Tibial nerve (tissue), 4 donors: ENCODE measurements at regions not wholly inside any gene's neighbourhood (a gene's known extent, or its start where the extent isn't known, plus 50 kb on each side); places are given as distances from the start of the nearest gene placed in this dataset.

Experiments used
- DNase-seq, 2 donors: peaks; one replicate each; pipeline ENCODE4 v3.0.0-alpha.2; 2019; ENCODE audit warnings: low spot score in 2 of 2
- H3K27ac ChIP-seq, 4 donors: fragments of 200-600 bp; sonication (generic) in 3 of 4; one replicate each; pipeline ENCODE4 v1.5.1; 2017 to 2019; ENCODE audit warnings: mild to moderate bottlenecking in 1 of 4
- H3K27me3 ChIP-seq, 2 donors: fragments of 200-600 bp; sonication (generic) in 1 of 2; one replicate each; pipeline versions ENCODE4 v1.5.1 to v1.6.0; 2017 to 2019
- H3K36me3 ChIP-seq, 3 donors: fragments of 200-600 bp; sonication (generic); one replicate each; pipeline ENCODE4 v1.5.1; 2018 to 2019
- H3K4me1 ChIP-seq, 4 donors: fragments of 200-600 bp; sonication (generic) in 3 of 4; one replicate each; pipeline ENCODE4 v1.5.1; 2017 to 2019
- H3K4me3 ChIP-seq, 4 donors: fragments of 200-600 bp; sonication (generic) in 3 of 4; one replicate each; pipeline ENCODE4 v1.5.1; 2017 to 2019; ENCODE audit warnings: mild to moderate bottlenecking in 1 of 4, moderate library complexity in 1 of 4
- H3K9me3 ChIP-seq, 4 donors: fragments of 200-600 bp; sonication (generic) in 3 of 4; one replicate each; pipeline ENCODE4 v1.5.1; 2017 to 2019
- CTCF ChIP-seq, 5 experiments: fragments of 200-600 bp in 3 of 5; fragments of 450-650 bp in 2 of 5; sonication (generic) in 3 of 5; IDR thresholded peaks; one replicate each; pipeline ENCODE4 v1.5.1; 2016 to 2019; ENCODE audit warnings: antibody characterized with exemption in 5 of 5, mild to moderate bottlenecking in 3 of 5, moderate library complexity in 2 of 5
- EP300 ChIP-seq, 2 donors: sonication (generic); formaldehyde crosslinking; IDR thresholded peaks; one replicate each; pipeline ENCODE4 v1.6.1; 2017; ENCODE audit warnings: antibody characterized with exemption in 2 of 2, mild to moderate bottlenecking in 1 of 2
- POLR2A ChIP-seq, 2 donors: fragments of 450-650 bp; IDR thresholded peaks; one replicate each; pipeline ENCODE4 v1.6.1; 2017; ENCODE audit warnings: antibody characterized with exemption in 2 of 2, mild to moderate bottlenecking in 2 of 2, moderate library complexity in 2 of 2
- whole genome bisulfite sequencing, 2 donors: methylation state at CpG; one replicate each; pipeline ENCODE4 v1.1.5; 2018; 5-methylcytosine and 5-hydroxymethylcytosine counted together

DNA sequence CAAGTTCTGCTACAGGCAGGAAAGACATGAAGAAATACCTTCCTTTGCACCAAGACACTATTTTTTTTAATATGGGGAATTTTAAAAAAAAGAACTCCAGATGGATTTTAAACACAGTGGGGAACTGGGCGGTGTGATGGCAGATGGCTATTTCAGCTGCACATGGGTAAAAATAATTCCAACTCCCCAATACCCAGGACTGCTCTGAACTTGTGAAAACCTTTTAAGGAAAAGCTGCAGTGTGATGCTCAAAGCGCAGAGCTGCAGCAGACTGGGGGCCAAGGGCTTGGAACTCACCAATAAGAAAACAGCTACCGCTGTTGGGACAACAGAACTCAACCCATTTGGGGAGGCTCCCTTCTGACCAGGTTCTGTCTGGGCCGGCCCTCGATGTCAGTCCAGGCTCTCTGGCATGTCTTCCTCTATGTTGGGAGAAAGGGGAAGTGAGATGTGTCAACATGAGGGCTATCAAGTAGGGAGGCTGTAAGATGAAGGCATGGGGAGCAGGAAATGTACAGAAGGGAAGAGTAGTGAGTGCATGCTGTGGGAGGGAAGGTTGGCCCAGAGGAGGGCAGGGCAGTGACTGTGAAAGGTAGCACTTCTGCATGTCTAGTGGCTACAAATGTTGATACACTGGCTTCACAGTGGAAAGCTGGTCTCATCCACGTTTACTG is 64.0 kb upstream of the SLC14A2 start:
- WGBS, 2 donors, result 74 to 83% methylated on average over 6 of the region's 6 CpGs
- Histone ChIP-seq H3K9me3 (no peaks in the 10 kb centered on the region), H3K4me3 (no peak overlapping the region), H3K27me3 (no peaks in the 10 kb centered on the region), H3K27ac (no peak overlapping the region), H3K4me1 (no peaks in the 10 kb centered on the region), H3K36me3 (no peaks in the 10 kb centered on the region)
- no peak for DNase-seq
- TF ChIP-seq POLR2A (IDR thresholded peaks at IDR 0.05) (no peak), CTCF (IDR thresholded peaks at IDR 0.05) (no peak), EP300 (IDR thresholded peaks at IDR 0.05) (no peak)

DNA sequence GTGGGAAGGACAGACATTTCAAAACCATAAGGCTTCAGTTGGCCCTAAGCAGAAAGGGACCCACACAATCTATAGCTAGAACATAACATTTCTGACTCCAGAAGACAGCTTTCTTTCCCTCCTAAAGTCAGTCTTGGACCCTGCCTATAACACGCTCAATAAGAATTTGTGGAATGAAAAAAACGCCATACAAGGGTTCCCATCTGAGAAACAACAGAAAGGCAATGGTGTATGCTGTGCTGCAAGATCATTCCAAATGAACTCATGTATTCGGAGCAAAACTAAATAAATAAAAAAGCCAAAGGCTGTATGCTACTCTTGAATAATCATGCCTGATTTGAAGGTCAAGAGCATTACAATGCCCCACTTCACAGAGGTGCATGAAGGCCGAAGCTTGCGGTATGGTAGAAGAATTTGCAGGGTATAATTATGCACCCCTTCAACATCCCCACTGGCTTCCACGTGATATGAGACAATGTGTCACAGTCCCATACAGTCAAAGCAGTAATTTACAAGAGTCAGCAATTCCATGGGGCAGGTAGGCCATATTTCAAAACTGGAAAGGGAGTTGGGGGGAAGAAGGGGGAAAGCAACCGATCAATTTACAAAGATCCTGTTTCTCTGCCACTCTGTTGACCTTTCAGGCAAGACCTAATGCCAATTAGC is 61.4 kb upstream of the SLC14A2 start:
- Histone ChIP-seq H3K9me3 (no peaks in the 10 kb centered on the region), H3K4me1 (no peaks in the 10 kb centered on the region), H3K27me3 (no peaks in the 10 kb centered on the region), H3K4me3 (no peak overlapping the region), H3K27ac (no peak overlapping the region), H3K36me3 (no peaks in the 10 kb centered on the region)
- no peak for TF ChIP-seq POLR2A (IDR thresholded peaks at IDR 0.05)
- TF ChIP-seq EP300 (IDR thresholded peaks at IDR 0.05), result no peak
- TF ChIP-seq CTCF (IDR thresholded peaks at IDR 0.05), result no peak
- WGBS, 2 donors, result 38 to 40% methylated on average over 7 of the region's 7 CpGs
- DNase-seq, result no peak

DNA sequence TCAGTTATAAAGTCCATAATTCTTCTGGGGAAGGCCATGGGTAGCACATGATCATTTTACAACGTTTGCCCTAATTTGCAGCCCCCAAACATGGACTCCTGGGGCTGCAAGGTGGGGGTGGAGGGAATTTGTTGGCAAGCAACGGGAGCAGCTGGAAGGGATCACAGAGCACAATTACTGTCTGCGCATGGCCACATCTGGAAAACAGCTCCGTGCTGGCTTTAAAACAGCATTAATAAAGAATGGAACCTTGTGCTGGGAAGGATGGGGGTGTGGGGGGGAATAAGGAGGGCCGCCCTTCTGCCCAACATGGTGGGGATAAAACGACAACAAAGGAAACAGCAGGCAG is 60.9 kb upstream of the SLC14A2 start:
- no peak for TF ChIP-seq CTCF (IDR thresholded peaks at IDR 0.05)
- Histone ChIP-seq H3K27ac (no peak overlapping the region), H3K4me1 (no peaks in the 10 kb centered on the region), H3K9me3 (no peaks in the 10 kb centered on the region), H3K27me3 (no peaks in the 10 kb centered on the region), H3K4me3 (no peak overlapping the region), H3K36me3 (no peaks in the 10 kb centered on the region)
- DNase-seq, result no peak
- WGBS, 2 donors, result 28 to 49% methylated on average over 6 of the region's 6 CpGs

GRCh38 chr18:45556222-45556621 is 59.1 kb upstream of the SLC14A2 start:
- no peak for DNase-seq
- H3K9me3 ChIP-seq, result no peaks in the 10 kb centered on the region
- no peaks in the 10 kb centered on the region for H3K27me3 ChIP-seq
- TF ChIP-seq EP300 (IDR thresholded peaks at IDR 0.05) (no peak), POLR2A (IDR thresholded peaks at IDR 0.05) (no peak), CTCF (IDR thresholded peaks at IDR 0.05) (no peak)
- WGBS, 2 donors, result 96 to 97% methylated on average over 2 of the region's 2 CpGs
- H3K4me3 ChIP-seq, result no peak overlapping the region
- no peak overlapping the region for H3K27ac ChIP-seq
- no peaks in the 10 kb centered on the region for H3K36me3 ChIP-seq
- H3K4me1 ChIP-seq, result no peaks in the 10 kb centered on the region

DNA sequence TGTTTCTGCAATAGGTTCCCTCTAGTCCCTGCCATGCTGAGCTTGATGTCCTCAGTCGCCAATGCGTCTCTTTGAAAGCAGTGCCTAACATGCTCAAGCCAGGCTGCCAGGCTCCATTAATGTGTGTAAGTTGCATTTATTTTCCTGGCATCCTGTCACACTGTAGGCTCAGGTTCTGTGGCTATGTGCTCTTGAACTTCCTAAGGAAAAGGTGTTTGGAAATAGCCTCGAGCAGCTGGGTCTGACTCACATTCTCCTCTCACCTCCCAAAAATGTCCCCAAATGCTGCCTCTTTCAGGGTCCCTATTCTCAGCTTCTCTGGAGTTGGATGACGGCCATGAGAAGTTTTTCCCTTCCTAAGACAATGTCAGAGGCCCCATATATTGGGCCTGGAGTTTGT is 58.0 kb upstream of the SLC14A2 start:
- no peaks in the 10 kb centered on the region for H3K9me3 ChIP-seq
- no peak for TF ChIP-seq POLR2A (IDR thresholded peaks at IDR 0.05)
- no peak for TF ChIP-seq EP300 (IDR thresholded peaks at IDR 0.05)
- TF ChIP-seq CTCF (IDR thresholded peaks at IDR 0.05), result no peak
- no peak overlapping the region for H3K4me3 ChIP-seq
- DNase-seq, result no peak
- peaks cover 0 to 3% (median 0%) of the 10 kb centered on the region in 4 donors for H3K4me1 ChIP-seq
- WGBS, 2 donors, result 82 to 83% methylated on average over 4 of the region's 4 CpGs
- H3K27me3 ChIP-seq, result no peaks in the 10 kb centered on the region
- no peak overlapping the region for H3K27ac ChIP-seq
- H3K36me3 ChIP-seq, result no peaks in the 10 kb centered on the region
